IPS DF 6.9 (cell line): ENCODE measurements at regions not wholly inside any gene's neighbourhood (a gene's known extent, or its start where the extent isn't known, plus 50 kb on each side); places are given as distances from the start of the nearest gene placed in this dataset.

ENCODE experiments used
- DNase-seq: peaks from one replicate; pipeline ENCODE4 v3.0.0-alpha.2; 2013; ENCODE audit warnings: low read depth, low spot score
- H3K27ac ChIP-seq: one replicate; pipeline ENCODE4 v1.5.1; 2013; ENCODE audit warnings: low read length, control low read depth
- H3K27me3 ChIP-seq: 2 replicates; pipeline ENCODE4 v1.6.1; 2013; ENCODE audit warnings: mild to moderate bottlenecking, low read length; ENCODE audit not compliant: control insufficient read depth, insufficient read depth
- H3K36me3 ChIP-seq: 2 replicates; pipeline ENCODE4 v1.6.1; 2013; ENCODE audit warnings: low read length; ENCODE audit not compliant: control insufficient read depth, insufficient read depth
- H3K4me1 ChIP-seq: 2 replicates; pipeline ENCODE4 v1.6.1; 2013; ENCODE audit warnings: low read length; ENCODE audit not compliant: control insufficient read depth, insufficient read depth
- H3K4me3 ChIP-seq: 2 replicates; pipeline ENCODE4 v1.5.1; 2013; ENCODE audit warnings: mild to moderate bottlenecking, low read length
- H3K9me3 ChIP-seq: 2 replicates; pipeline ENCODE4 v1.6.1; 2013; ENCODE audit warnings: low read length, inconsistent platforms; ENCODE audit not compliant: control insufficient read depth, insufficient read depth
- WGBS: extraction: QIAGEN DNeasy Blood & Tissue Kit; methylation state at CpG from one replicate; pipeline ENCODE4 v1.1.7; 2013; ENCODE audit warnings: mixed read lengths, missing lambda C conversion rate; ENCODE audit not compliant: insufficient read length, insufficient coverage; 5-methylcytosine and 5-hydroxymethylcytosine counted together

DNA sequence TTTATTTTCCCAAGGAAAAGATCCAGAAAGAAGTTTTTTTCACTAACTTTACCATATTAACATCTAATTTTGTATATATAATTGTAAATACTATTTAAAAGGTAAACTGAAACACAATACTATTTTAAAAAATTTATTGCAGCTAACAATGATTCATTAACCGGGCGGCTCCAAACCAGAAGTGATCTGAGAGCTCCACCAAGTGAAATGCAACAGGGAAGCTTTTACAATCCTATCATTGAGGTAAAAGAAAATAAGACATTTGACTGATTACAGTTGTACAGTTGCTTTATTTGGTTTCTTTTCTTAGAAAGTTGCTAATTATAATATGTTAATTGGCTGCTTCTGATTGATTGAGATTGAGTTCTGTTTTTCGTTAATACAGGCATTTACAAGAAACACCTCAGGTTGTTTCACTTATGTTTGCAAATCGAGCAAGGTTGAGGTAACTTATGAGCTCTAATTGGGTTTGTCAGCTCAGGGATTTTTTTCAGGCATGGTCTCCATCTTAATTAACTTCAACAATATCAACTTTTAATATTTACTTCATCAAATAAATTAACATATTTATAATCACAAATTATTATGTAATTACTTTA, 220.2 kb upstream of the UGT8 start:
- Histone ChIP-seq H3K4me1 (no peaks in the 10 kb centered on the region), H3K4me3 (no peak overlapping the region), H3K9me3 (no peaks in the 10 kb centered on the region), H3K36me3 (no peaks in the 10 kb centered on the region), H3K27ac (no peak overlapping the region), H3K27me3 (no peaks in the 10 kb centered on the region)
- no peak for DNase-seq
- no CpG with 5 or more reads among the region's 4 CpGs for WGBS

DNA sequence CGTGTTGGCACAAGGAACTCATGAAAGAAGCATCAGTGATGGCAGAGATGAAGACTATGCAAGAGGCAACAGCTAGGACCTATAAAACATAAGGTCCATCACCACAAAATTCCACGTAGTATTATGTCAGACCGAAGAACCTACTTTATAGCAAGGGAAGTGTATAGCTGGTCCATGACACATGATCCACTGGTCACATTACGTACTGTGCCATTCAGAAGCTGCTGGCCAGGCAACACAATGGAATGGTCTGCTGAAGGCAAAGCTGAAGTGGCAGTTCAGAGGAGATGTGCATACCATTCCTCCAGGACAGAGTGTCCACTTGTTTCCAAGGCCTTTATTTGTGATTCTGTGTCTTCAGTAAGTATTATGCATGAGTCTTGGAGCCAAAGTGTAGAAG, 215.5 kb upstream of the UGT8 start:
- DNase-seq, result no peak

DNA sequence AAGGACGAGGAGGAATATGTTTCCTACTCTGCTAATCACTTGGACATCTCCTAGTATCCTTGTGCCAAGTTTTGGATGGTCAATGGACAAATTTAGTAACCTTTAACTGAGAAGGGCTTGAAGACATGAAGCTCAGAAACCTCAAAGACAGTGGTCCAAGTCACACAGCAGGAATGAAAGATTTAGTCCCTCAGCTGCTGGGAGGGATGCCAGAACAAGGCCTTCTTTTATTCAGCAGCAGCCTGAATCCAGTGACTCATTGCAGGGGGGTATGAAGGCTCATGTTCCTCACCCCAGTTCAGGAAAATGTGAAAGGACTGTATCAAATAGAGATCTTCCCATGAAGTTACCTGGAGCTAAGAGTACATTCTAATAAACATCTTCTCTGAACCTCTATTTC, 214.9 kb upstream of the UGT8 start:
- DNase-seq, result no peak
- H3K27ac ChIP-seq, result no peak overlapping the region
- WGBS, result no CpG with 5 or more reads among the region's 1 CpG
- no peak overlapping the region for H3K4me3 ChIP-seq
- H3K36me3 ChIP-seq, result no peaks in the 10 kb centered on the region
- no peaks in the 10 kb centered on the region for H3K9me3 ChIP-seq
- H3K4me1 ChIP-seq, result no peaks in the 10 kb centered on the region
- no peaks in the 10 kb centered on the region for H3K27me3 ChIP-seq

More for the DNA sequence above, 215.5 kb upstream of the UGT8 start:
- Histone ChIP-seq H3K36me3 (no peaks in the 10 kb centered on the region), H3K4me1 (no peaks in the 10 kb centered on the region), H3K4me3 (no peak overlapping the region), H3K27ac (no peak overlapping the region), H3K9me3 (no peaks in the 10 kb centered on the region), H3K27me3 (no peaks in the 10 kb centered on the region)
- WGBS, result no CpG with 5 or more reads among the region's 4 CpGs

DNA sequence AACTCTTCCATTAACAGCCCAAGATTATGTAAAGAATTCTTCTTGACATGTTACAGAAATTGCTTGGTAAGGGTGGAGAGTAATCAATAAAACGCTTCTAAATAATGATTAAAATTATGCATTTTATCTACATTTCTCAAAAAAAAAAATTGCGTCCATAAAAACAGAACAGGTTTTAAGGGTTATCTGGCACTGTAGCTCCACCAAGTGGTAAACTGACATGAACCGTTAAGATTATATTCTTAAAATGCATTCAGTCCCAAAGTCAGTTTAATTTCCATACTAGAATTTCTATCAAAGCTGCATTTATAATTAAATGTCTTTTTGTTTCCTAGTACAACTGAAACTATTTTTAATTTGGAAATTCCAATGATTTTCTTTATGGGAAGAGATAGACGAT, 214.0 kb upstream of the UGT8 start:
- H3K4me1 ChIP-seq, result no peaks in the 10 kb centered on the region
- H3K9me3 ChIP-seq, result no peaks in the 10 kb centered on the region
- no CpG with 5 or more reads among the region's 4 CpGs for WGBS
- no peaks in the 10 kb centered on the region for H3K27me3 ChIP-seq
- DNase-seq, result no peak
- no peak overlapping the region for H3K27ac ChIP-seq
- H3K36me3 ChIP-seq, result no peaks in the 10 kb centered on the region
- H3K4me3 ChIP-seq, result no peak overlapping the region

DNA sequence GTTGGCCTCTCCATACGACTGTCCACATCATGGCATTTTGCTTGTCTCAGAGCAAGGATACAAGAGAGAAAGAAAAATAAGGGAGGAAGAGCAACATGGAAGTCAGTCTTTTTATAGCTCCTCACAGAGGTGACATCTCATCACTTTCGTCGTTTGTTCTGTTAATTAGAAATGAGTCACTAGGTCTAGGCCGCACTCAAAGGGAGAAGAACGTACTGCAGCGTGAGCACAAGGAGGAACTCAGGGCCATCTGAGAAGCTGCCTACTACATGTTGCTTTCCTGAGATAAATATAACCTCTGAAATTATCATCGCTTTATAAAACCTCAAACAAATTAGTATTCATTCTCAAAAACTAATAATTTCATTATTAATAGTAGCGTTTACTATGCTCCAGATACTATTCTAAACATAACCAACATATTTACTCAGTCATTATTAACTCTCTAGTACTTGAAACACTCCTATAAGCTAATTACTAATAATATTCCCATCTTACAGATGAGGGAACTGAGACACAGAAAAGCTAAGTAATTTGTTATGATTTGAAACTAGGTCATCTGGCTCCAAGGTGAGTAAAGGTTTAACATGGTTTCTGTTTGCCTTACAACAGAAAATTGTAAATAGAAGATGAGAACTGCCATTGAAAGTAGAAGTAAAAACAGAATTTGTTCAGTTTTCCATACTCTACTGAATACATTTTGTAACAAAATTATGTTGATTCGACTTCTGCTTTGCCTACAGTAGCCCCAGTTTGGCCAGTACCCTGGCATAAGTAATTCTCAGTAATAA, 213.2 kb upstream of the UGT8 start:
- Histone ChIP-seq H3K36me3 (no peaks in the 10 kb centered on the region), H3K27ac (no peak overlapping the region), H3K4me1 (no peaks in the 10 kb centered on the region), H3K9me3 (no peaks in the 10 kb centered on the region), H3K4me3 (no peak overlapping the region), H3K27me3 (no peaks in the 10 kb centered on the region)
- no peak for DNase-seq
- 100% methylated on average over 2 of the region's 9 CpGs for WGBS

DNA sequence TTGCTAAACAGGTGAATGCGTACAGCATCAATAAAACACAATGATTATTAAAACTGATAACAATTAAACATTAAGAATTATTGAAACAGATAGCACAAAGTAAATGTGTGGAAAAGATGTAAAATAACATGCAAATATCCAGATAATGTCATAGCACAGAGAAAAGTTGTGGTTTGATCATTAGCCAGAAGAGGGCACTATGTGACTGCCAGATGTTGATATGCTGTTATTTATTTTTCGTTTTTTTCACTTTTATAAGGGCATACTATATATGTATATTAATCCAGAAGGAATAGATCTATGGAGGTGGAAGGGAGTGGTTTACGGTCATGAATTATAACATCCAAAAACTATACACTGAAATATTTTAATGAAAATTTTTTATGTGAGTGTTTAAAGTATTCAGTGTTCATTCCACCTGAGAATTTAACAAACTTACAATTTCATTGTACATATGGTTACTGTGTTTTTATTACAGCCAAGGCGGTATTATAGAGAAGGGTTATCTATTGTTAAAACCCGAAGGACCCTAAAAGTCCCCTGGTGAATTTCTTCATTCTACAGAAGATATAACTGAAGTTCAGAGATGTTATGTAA, 211.9 kb upstream of the UGT8 start:
- no peak for DNase-seq
- H3K4me1 ChIP-seq, result no peaks in the 10 kb centered on the region
- H3K36me3 ChIP-seq, result no peaks in the 10 kb centered on the region
- no peaks in the 10 kb centered on the region for H3K9me3 ChIP-seq
- no peak overlapping the region for H3K27ac ChIP-seq
- H3K4me3 ChIP-seq, result no peak overlapping the region
- no CpG with 5 or more reads among the region's 5 CpGs for WGBS
- H3K27me3 ChIP-seq, result no peaks in the 10 kb centered on the region

DNA sequence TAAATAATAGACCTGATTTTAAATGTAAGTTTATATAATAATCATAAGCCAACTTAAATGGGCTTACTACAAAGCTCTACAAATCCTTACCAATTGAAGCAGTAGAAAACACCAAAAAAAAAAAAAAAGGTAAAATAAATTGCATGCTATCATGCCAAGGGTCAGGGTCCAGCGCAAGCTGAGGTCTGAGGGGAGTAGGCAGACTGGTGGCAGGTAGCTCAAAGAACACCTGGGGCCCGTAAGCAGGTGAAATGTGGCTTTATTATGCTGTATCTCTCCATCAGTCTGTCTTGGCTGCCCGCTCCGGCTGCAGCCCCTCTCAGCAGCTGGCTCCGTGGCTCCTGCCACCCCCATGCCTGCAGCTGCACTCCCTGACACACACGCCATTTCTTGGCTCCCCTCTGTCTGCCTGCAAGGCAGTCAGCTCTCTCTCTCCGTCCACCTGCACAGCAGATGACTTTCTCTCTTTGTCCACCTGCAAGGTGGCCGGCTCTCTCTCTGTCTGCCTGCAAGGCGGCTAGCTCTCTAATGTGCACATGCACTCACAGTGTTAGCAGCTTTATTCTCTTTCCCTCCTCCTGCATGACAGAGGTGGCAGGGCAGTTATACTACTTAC, 209.4 kb upstream of the UGT8 start:
- Histone ChIP-seq H3K4me3 (no peak overlapping the region), H3K9me3 (no peaks in the 10 kb centered on the region), H3K36me3 (no peaks in the 10 kb centered on the region), H3K4me1 (no peaks in the 10 kb centered on the region), H3K27ac (no peak overlapping the region), H3K27me3 (no peaks in the 10 kb centered on the region)
- WGBS, result no CpG with 5 or more reads among the region's 9 CpGs
- no peak for DNase-seq

DNA sequence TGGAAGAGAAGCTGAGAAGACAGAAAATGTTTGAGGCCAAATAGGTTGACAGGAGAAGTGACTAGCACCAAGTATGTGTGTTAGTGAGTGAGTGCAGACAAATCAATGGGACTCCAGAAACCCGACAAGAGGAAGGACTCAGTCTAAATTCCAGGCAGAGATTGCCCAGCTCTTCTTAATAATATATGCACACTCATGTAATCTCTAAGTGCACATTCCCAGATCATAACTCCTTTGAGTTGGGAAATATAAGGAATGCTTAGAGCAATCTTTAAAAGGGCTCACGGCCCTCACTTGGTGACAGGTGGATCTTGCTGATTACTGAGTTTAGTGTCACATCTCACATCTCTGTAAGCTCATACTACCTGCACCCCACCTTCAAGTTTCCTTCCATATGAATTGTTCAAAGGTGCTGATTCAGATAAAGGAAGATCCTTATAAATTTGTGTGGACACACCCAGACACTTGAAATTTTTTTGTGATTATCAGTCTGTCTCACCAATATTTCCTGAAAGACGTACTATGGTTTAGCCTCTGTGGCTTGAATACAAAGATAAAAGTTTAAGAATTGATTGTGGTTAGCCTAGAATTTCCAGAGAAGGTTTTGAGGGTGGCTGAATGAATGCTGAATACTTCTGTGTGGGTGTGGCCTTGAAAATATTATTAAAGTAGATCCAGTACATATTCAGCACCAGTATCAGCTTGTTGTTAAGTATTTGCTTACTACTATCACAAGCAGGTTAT, 205.1 kb upstream of the UGT8 start:
- WGBS, result no CpG with 5 or more reads among the region's 3 CpGs
- H3K27ac ChIP-seq, result no peak overlapping the region
- no peaks in the 10 kb centered on the region for H3K9me3 ChIP-seq
- no peak for DNase-seq
- H3K4me3 ChIP-seq, result no peak overlapping the region
- no peaks in the 10 kb centered on the region for H3K4me1 ChIP-seq
- no peaks in the 10 kb centered on the region for H3K27me3 ChIP-seq
- H3K36me3 ChIP-seq, result no peaks in the 10 kb centered on the region

DNA sequence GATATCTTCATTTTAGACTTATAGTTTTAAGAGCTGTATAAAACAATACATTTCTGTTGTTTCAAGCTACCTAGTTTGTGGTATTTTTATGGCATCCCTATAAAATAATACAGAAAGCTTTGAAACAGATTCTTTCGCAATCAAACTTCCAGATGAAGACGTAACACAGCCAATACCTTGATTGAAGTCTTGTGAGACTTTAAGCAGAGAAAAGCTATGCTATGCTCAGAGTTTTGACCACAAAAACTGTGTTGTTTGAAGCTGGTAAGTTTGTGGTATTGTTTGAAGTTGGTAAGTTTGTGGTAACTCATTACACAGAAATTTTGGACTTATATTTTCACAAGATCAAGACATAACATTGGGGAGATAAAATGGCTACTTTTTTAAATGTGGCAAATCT, 201.8 kb upstream of the UGT8 start:
- H3K27ac ChIP-seq, result no peak overlapping the region
- H3K4me1 ChIP-seq, result no peaks in the 10 kb centered on the region
- WGBS, result no CpG with 5 or more reads among the region's 2 CpGs
- H3K9me3 ChIP-seq, result no peaks in the 10 kb centered on the region
- no peak for DNase-seq
- H3K36me3 ChIP-seq, result no peaks in the 10 kb centered on the region
- H3K4me3 ChIP-seq, result no peak overlapping the region
- H3K27me3 ChIP-seq, result no peaks in the 10 kb centered on the region

DNA sequence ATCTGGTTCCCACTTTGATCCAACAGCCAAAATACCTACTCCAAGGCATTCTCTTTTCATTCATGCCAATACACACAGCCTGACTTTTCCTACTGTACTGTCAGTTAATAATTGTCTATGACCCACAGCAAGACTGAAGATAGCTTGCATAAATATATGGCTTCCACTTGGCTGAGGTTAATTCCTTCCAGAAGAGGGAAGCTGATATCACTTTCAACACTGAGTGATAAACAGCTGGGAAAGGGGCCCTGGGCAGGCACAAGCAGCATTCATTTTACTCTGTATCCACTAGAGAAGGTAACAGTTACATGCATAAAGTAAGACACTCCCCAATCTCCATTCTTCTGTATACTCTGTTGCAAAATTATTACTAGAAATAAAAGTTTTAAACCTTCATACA, 200.2 kb upstream of the UGT8 start:
- no peaks in the 10 kb centered on the region for H3K27me3 ChIP-seq
- no peak for DNase-seq
- H3K27ac ChIP-seq, result no peak overlapping the region
- no peaks in the 10 kb centered on the region for H3K36me3 ChIP-seq
- no peak overlapping the region for H3K4me3 ChIP-seq
- H3K9me3 ChIP-seq, result no peaks in the 10 kb centered on the region
- H3K4me1 ChIP-seq, result no peaks in the 10 kb centered on the region
